AG04450 (cell line): ENCODE measurements at regions not wholly inside any gene's neighbourhood (a gene's known extent, or its start where the extent isn't known, plus 50 kb on each side); places are given as distances from the start of the nearest gene placed in this dataset.
A peak's percentile ranks its signal among the peaks of the same experiment; 100 is the strongest.

Experiments used
- CTCF ChIA-PET: fragments of 300-600, 350-600 bp; formaldehyde crosslinking; extraction: SDS; loops from one replicate; lab custom pipeline; 2022; ENCODE audit warnings: antibody characterized with exemption, inconsistent platforms; lab: Charles Lee
- POLR2A ChIA-PET: fragments of 350-600 bp; formaldehyde crosslinking; extraction: SDS; loops from one replicate; lab custom pipeline; 2021; ENCODE audit warnings: antibody characterized with exemption, inconsistent platforms; lab: Yijun Ruan, JAX
- DNase-seq: peaks from one replicate; pipeline ENCODE4 v3.0.0-alpha.2; 2011; ENCODE audit warnings: low read depth, low spot score
- H3K27ac ChIP-seq: one replicate; pipeline ENCODE4 v1.5.1; 2012; ENCODE audit warnings: low read depth, low read length, control low read depth
- H3K27me3 ChIP-seq: one replicate; pipeline ENCODE4 v1.6.0; 2012; ENCODE audit warnings: low read length; ENCODE audit not compliant: control insufficient read depth, insufficient read depth
- H3K4me3 ChIP-seq: 2 replicates; pipeline ENCODE4 v1.5.1; 2011; ENCODE audit warnings: mild to moderate bottlenecking, low read depth, low read length, control low read depth
- H3K9me3 ChIP-seq: 2 replicates; pipeline ENCODE4 v1.5.1; 2012; ENCODE audit warnings: low read length; ENCODE audit not compliant: control insufficient read depth, insufficient read depth
- CTCF ChIP-seq: IDR thresholded peaks from 2 replicates; pipeline ENCODE4 v1.5.1; 2011; ENCODE audit warnings: low read depth, low read length, control low read depth, inconsistent platforms

DNA sequence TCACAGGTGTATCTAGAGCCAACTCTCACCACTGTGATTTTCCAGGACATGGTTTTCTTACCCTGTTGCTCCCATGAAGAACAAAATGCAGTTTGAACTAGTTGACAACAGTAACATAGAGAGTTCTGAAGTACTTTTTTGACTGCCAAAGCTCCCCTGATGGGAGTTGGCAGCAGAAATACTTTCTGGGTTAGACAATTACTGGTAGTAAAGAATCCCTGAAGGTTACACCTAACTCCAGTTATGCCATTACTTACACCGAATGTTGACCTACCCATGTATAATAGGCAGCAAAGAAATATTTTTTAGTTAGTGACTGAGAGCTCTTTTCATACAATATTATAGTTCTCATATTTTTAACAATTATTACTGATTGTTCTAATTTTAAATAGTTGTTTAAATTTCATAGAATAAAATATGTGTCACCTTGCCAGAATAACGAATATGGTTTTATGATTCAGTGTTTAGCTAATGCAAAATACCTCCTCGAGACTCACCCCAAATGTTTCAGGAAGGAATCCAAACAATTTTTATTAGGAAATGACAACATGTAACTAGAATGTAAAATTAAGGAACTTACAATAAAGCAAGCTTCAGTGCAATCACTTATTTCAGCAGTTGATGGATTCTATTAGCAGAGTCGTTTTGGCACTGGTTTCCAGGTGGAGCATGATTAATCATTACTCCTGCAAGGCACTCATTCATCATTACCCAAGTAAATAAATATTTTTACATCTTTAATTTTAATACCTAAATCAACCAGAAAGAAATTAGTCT is 237.6 kb downstream of the MRPL39 start:
- Histone ChIP-seq H3K27me3 (no peaks in the 10 kb centered on the region), H3K27ac (peak overlapping the region; percentile 95), H3K9me3 (peaks cover under 1% of the 10 kb centered on the region; the same call in 1 of the 2 replicates), H3K4me3 (no peak overlapping the region)
- POLR2A ChIA-PET = interaction anchor here (1.7 kb wide), 1 partner anchor 40 kb away, joined by 17 read pairs; no protein-coding TSS in a partner anchor
- DNase-seq = no peak
- CTCF ChIA-PET = interaction anchor here (0.6 to 2.2 kb wide), 6 partner anchors 9 to 408 kb away, joined by 3 to 10 read pairs (median 4); no protein-coding TSS in a partner anchor
- TF ChIP-seq CTCF = no peak

DNA sequence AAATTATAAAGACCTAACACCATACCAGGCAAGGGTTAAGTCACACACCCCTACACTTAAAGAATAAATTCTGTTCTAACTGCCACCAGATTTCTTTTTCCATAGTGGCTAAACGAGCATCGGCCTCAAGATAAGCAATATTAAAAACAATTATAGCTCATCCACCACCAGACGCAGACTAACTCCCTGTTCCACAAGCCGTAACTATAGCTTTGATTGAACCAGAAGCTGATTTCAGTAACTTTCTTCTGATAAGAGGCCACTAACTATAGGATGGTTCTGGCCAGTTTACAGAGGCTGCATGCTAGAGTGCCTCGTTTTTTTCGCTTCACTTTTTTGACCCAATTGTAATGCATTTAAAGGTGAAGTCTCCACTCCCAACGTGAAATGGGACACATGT is 238.8 kb downstream of the MRPL39 start:
- ChIA-PET POLR2A (no interaction called here), CTCF (interaction anchor here (1.5 to 2.2 kb wide), 2 partner anchors 8 to 19 kb away, joined by 5 to 10 read pairs; no protein-coding TSS in a partner anchor)
- TF ChIP-seq CTCF = no peak
- Histone ChIP-seq H3K9me3 (peaks cover 4% of the 10 kb centered on the region; the same call in 1 of the 2 replicates), H3K27me3 (no peaks in the 10 kb centered on the region), H3K27ac (no peak overlapping the region), H3K4me3 (no peak overlapping the region)
- DNase-seq = no peak

DNA sequence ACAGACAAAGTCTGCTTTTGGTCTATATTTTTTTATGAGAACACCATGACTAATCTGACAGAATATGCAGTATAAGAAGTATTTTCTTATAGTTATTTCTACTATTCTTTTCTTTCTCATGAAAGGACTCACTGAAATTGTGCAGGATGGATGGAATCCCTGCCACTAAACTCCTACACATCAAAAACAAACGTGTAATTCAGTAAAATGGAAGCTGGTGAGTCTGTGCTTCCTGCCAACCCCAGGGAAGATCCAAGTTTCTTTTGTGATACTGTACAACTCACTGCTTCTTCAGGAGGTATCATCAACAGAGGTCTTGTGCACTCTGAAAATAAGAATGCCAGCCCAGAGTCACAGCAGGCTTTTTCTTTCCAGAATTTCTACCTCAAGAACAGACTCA is 241.2 kb downstream of the MRPL39 start:
- ChIA-PET CTCF (interaction anchor here (1.0 kb wide), 1 partner anchor 17 kb away, joined by 3 read pairs; no protein-coding TSS in a partner anchor), POLR2A (no interaction called here)
- DNase-seq = no peak
- H3K9me3 ChIP-seq = peaks cover 11% of the 10 kb centered on the region; the same call in 1 of the 2 replicates
- H3K27ac ChIP-seq = no peak overlapping the region
- TF ChIP-seq CTCF = no peak
- no peaks in the 10 kb centered on the region for H3K27me3 ChIP-seq
- no peak overlapping the region for H3K4me3 ChIP-seq

DNA sequence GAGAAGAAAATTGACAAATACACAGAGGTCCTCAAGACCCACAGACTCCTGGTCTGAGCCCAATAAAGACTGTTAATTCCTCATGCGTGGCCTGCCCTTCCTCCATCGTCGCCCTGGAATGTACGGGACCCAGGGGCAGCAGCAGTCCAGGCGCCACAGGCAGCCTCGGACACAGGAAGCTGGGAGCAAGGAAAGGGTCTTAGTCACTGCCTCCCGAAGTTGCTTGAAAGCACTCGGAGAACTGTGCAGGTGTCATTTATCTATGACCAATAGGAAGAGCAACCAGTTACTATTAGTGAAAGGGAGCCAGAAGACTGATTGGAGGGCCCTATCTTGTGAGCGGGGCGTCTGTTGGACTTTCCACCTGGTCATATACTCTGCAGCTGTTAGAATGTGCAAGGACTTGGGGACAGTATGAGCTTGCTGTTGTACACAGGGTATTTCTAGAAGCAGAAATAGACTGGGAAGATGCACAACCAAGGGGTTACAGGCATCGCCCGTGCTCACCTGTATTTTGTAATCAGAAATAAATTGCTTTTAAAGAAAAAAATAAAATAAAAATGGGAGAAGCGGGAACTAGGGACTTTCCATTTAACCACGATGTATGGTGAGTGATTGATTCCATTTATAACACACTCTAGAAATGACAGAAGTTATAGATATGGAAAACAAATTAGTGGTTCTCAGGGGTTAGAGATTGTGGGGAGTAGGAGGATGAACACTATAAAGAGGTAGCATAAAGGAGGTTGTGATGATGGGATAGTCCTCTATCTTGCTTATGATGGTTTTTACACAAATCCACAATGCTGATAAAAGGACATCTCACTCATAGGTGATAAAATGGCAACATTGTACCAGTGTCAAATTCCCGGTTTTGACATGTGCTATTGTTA is 244.7 kb downstream of the MRPL39 start:
- no peak overlapping the region for H3K4me3 ChIP-seq
- H3K27me3 ChIP-seq = no peaks in the 10 kb centered on the region
- POLR2A ChIA-PET = no interaction called here
- H3K27ac ChIP-seq = no peak overlapping the region
- H3K9me3 ChIP-seq = peaks cover 11% of the 10 kb centered on the region; the same call in 1 of the 2 replicates
- TF ChIP-seq CTCF = no peak
- no peak for DNase-seq
- CTCF ChIA-PET = no interaction called here
